Peyer's patch (tissue), 4 donors: ENCODE measurements at regions not wholly inside any gene's neighbourhood (a gene's known extent, or its start where the extent isn't known, plus 50 kb on each side); places are given as distances from the start of the nearest gene placed in this dataset.

Experiments used
- CTCF ChIP-seq, 6 experiments: fragments of 450-650 bp in 4 of 6; fragments of 200-600 bp in 2 of 6; sonication (generic) in 1 of 6; IDR thresholded peaks; one replicate each; pipeline ENCODE4 v1.5.1; 2017 to 2019; ENCODE audit warnings: antibody characterized with exemption in 6 of 6, mild to moderate bottlenecking in 3 of 6, moderate library complexity in 1 of 6
- POLR2A ChIP-seq, 2 donors: fragments of 450-650 bp; IDR thresholded peaks; one replicate each; pipeline ENCODE4 v1.5.1; 2017; ENCODE audit warnings: antibody characterized with exemption in 2 of 2, mild to moderate bottlenecking in 2 of 2, moderate library complexity in 2 of 2

- TF ChIP-seq CTCF (IDR thresholded peaks at IDR 0.05), result no peak
- no peak for TF ChIP-seq POLR2A (IDR thresholded peaks at IDR 0.05)
These were observed 421.6 kb upstream of the SGCD start for GRCh38 chr5:155905364-155905763.
